Hepatocyte (in vitro differentiated cells): ENCODE measurements at regions not wholly inside any gene's neighbourhood (a gene's known extent, or its start where the extent isn't known, plus 50 kb on each side); places are given as distances from the start of the nearest gene placed in this dataset.

ENCODE experiments used
- EZH2 ChIP-seq: fragments of 200-600 bp; sonication (generic); IDR thresholded peaks from 2 replicates; pipeline ENCODE4 v1.6.1; 2016; ENCODE audit warnings: antibody characterized with exemption, mild to moderate bottlenecking, borderline replicate concordance
- EZH2phosphoT487 ChIP-seq: fragments of 200-600 bp; sonication (generic); IDR thresholded peaks from one replicate; pipeline ENCODE4 v1.6.1; 2018; ENCODE audit warnings: antibody characterized with exemption, mild to moderate bottlenecking, low read depth, moderate library complexity; ENCODE audit not compliant: unreplicated experiment, severe bottlenecking
- TF ChIP-seq, protein P1 (sequence below): fragments of 200-600 bp; sonication (generic); IDR thresholded peaks from 2 replicates; pipeline ENCODE4 v1.5.1; 2016; ENCODE audit warnings: antibody characterized with exemption, mild to moderate bottlenecking; ENCODE audit not compliant: poor library complexity

DNA sequence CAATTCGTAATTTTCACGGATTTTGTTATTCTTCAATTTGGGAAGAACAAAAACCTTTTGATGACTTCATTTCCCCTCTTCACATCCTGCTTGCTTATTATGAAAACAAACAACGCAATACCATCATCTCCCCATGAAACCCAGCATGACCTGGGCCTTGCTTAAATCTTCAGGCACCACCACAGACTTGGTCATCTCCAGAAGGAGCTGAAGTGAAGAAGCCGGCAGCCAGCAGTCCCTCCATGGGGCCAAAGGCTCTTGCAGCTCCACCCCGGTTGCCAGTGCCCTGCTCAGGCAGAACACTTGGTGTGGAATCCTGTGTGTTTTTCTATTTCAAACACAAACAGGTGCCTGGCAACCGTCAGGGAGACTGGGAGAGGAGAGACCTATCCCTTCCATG is 982.9 kb upstream of the TMEM132C start:
- TF ChIP-seq, protein P1, sequence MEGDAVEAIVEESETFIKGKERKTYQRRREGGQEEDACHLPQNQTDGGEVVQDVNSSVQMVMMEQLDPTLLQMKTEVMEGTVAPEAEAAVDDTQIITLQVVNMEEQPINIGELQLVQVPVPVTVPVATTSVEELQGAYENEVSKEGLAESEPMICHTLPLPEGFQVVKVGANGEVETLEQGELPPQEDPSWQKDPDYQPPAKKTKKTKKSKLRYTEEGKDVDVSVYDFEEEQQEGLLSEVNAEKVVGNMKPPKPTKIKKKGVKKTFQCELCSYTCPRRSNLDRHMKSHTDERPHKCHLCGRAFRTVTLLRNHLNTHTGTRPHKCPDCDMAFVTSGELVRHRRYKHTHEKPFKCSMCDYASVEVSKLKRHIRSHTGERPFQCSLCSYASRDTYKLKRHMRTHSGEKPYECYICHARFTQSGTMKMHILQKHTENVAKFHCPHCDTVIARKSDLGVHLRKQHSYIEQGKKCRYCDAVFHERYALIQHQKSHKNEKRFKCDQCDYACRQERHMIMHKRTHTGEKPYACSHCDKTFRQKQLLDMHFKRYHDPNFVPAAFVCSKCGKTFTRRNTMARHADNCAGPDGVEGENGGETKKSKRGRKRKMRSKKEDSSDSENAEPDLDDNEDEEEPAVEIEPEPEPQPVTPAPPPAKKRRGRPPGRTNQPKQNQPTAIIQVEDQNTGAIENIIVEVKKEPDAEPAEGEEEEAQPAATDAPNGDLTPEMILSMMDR, result no peak
- TF ChIP-seq EZH2 (no peak), EZH2phosphoT487 (no peak)
